ENCODE measurements at regions not wholly inside any gene's neighbourhood (a gene's known extent, or its start where the extent isn't known, plus 50 kb on each side); places are given as distances from the start of the nearest gene placed in this dataset.
"Not testable (repeated sequence)": the region's sequence is repeated elsewhere in the genome, so short reads cannot be mapped to it uniquely, and the experiment has no call there.

GRCh38 chr18:55731594-55732042 is 143.6 kb upstream of the TCF4 start:
- no peak for DNase-seq

- not testable (repeated sequence) for DNase-seq
Measured at GRCh38 chr18:55721006-55721405, 133.0 kb upstream of the TCF4 start.

GRCh38 chr18:55713707-55714106 is 125.7 kb upstream of the TCF4 start:
- DNase-seq = no peak

GRCh38 chr18:55706898-55707297 is 118.9 kb upstream of the TCF4 start:
- no peak for DNase-seq

GRCh38 chr18:55699233-55699765 is 111.3 kb upstream of the TCF4 start:
- DNase-seq = no peak

GRCh38 chr18:55696811-55697210 is 108.8 kb upstream of the TCF4 start:
- DNase-seq = no peak

- DNase-seq = no peak
Measured at GRCh38 chr18:55695091-55695490, 107.1 kb upstream of the TCF4 start.

- DNase-seq = no peak
Measured at GRCh38 chr18:55694291-55694690, 106.3 kb upstream of the TCF4 start.

- no peak for DNase-seq
Measured at GRCh38 chr18:55688030-55688429, 100.0 kb upstream of the TCF4 start.

- no peak for DNase-seq
Measured at GRCh38 chr18:55687106-55687505, 99.1 kb upstream of the TCF4 start.

- DNase-seq = no peak
Measured at GRCh38 chr18:55685638-55686037, 97.6 kb upstream of the TCF4 start.

- no peak for DNase-seq
Measured at GRCh38 chr18:55672574-55673361, 84.8 kb upstream of the TCF4 start.

GRCh38 chr18:55665506-55665905 is 77.5 kb upstream of the TCF4 start:
- DNase-seq = no peak

- not testable (repeated sequence) for DNase-seq
Measured at GRCh38 chr18:55664758-55665400, 76.9 kb upstream of the TCF4 start.

GRCh38 chr18:55663891-55664290 is 75.9 kb upstream of the TCF4 start:
- no peak for DNase-seq

- no peak for DNase-seq
Measured at GRCh38 chr18:55658598-55658997, 70.6 kb upstream of the TCF4 start.

GRCh38 chr18:55657572-55658331 is 69.8 kb upstream of the TCF4 start:
- no peak for DNase-seq

GRCh38 chr18:55654986-55655385 is 67.0 kb upstream of the TCF4 start:
- DNase-seq = no peak

GRCh38 chr18:55651236-55651635 is 63.2 kb upstream of the TCF4 start:
- no peak for DNase-seq

- DNase-seq = no peak
Measured at GRCh38 chr18:55650363-55650870, 62.4 kb upstream of the TCF4 start.

GRCh38 chr18:55647331-55647730 is 59.3 kb upstream of the TCF4 start:
- no peak for DNase-seq

- no peak for DNase-seq
Measured at GRCh38 chr18:55642191-55642590, 54.2 kb upstream of the TCF4 start.

- DNase-seq = no peak
Measured at GRCh38 chr18:55641486-55641885, 53.5 kb upstream of the TCF4 start.

All from left kidney (tissue), 1 donor.